MCF 10A (cell line): ENCODE measurements at regions not wholly inside any gene's neighbourhood (a gene's known extent, or its start where the extent isn't known, plus 50 kb on each side); places are given as distances from the start of the nearest gene placed in this dataset.

Source experiments
- BruUV-seq: library from RNA; stranded (reverse); fragments of 400-500 nt; replicated peaks from 2 replicates; lab custom pipeline; 2021; lab: Mats Ljungman, UMichigan
- CTCF ChIA-PET: fragments of 300-600 bp; sonication (Branson Sonifier 250); formaldehyde crosslinking; extraction: SDS; loops from one replicate; lab custom pipeline; 2021; ENCODE audit warnings: antibody characterized with exemption, inconsistent platforms; lab: Yijun Ruan, JAX
- POLR2A ChIA-PET: fragments of 300-600, 350-650 bp; sonication (Branson Sonifier 250); formaldehyde crosslinking; extraction: SDS; loops from one replicate; lab custom pipeline; 2020; ENCODE audit warnings: antibody characterized with exemption, inconsistent platforms; lab: Yijun Ruan, JAX
- DNase-seq: peaks from one replicate; pipeline ENCODE4 v3.0.0-alpha.2; 2018; ENCODE audit not compliant: unreplicated experiment
- H3K27ac Mint-ChIP-seq: one replicate; pipeline ENCODE4 v1.8.0; 2022; ENCODE audit warnings: mild to moderate bottlenecking, low read depth, mixed read lengths; ENCODE audit not compliant: unreplicated experiment
- H3K27me3 Mint-ChIP-seq: one replicate; pipeline ENCODE4 v1.8.0; 2022; ENCODE audit warnings: mixed read lengths; ENCODE audit not compliant: insufficient read depth, unreplicated experiment
- H3K36me3 Mint-ChIP-seq: one replicate; pipeline ENCODE4 v1.8.0; 2022; ENCODE audit warnings: mild to moderate bottlenecking, moderate library complexity, mixed read lengths; ENCODE audit not compliant: insufficient read depth, unreplicated experiment
- H3K4me1 Mint-ChIP-seq: one replicate; pipeline ENCODE4 v1.8.0; 2022; ENCODE audit warnings: mixed read lengths; ENCODE audit not compliant: insufficient read depth, unreplicated experiment
- H3K4me3 Mint-ChIP-seq: one replicate; pipeline ENCODE4 v1.8.0; 2022; ENCODE audit warnings: mild to moderate bottlenecking, moderate library complexity, mixed read lengths; ENCODE audit not compliant: unreplicated experiment
- H3K9me3 Mint-ChIP-seq: one replicate; pipeline ENCODE4 v1.8.0; 2022; ENCODE audit warnings: mixed read lengths; ENCODE audit not compliant: unreplicated experiment
- CTCF ChIP-seq: fragments of 200-600 bp; IDR thresholded peaks from one replicate; pipeline ENCODE4 v1.8.0; 2022; ENCODE audit warnings: antibody characterized with exemption, mild to moderate bottlenecking; ENCODE audit not compliant: unreplicated experiment
- intact Hi-C: fragments of 100-400 bp; cut with micrococcal nuclease; formaldehyde crosslinking; loops from 2 replicates; pipeline ENCODE4 v1.14.1; 2022

- Mint-ChIP-seq H3K36me3 (no peaks in the 10 kb centered on the region), H3K27me3 (no peaks in the 10 kb centered on the region), H3K4me1 (no peaks in the 10 kb centered on the region), H3K4me3 (no peak overlapping the region), H3K9me3 (no peaks in the 10 kb centered on the region), H3K27ac (no peak overlapping the region)
- no TSS peak for BruUV-seq
- CTCF ChIA-PET, result interaction anchor here (0.7 kb wide), 1 partner anchor 36 kb away, joined by 3 read pairs; no protein-coding TSS in a partner anchor
- no peak for TF ChIP-seq CTCF
- POLR2A ChIA-PET, result no interaction called here
- intact Hi-C loops, result no loop called here
- no peak for DNase-seq
These were observed 112.4 kb upstream of the ADO start for GRCh38 chr10:62692085-62692484.

GRCh38 chr10:62693306-62693705, 111.2 kb upstream of the ADO start:
- no peaks in the 10 kb centered on the region for H3K4me1 Mint-ChIP-seq
- DNase-seq, result no peak
- H3K9me3 Mint-ChIP-seq, result no peaks in the 10 kb centered on the region
- BruUV-seq, result no TSS peak
- no peaks in the 10 kb centered on the region for H3K36me3 Mint-ChIP-seq
- ChIA-PET POLR2A (no interaction called here), CTCF (no interaction called here)
- TF ChIP-seq CTCF, result no peak
- no peak overlapping the region for H3K4me3 Mint-ChIP-seq
- intact Hi-C loops, result no loop called here
- H3K27ac Mint-ChIP-seq, result no peak overlapping the region
- no peaks in the 10 kb centered on the region for H3K27me3 Mint-ChIP-seq

GRCh38 chr10:62694537-62695126, 109.9 kb upstream of the ADO start:
- Mint-ChIP-seq H3K4me3 (no peak overlapping the region), H3K27ac (no peak overlapping the region), H3K36me3 (no peaks in the 10 kb centered on the region), H3K9me3 (peaks cover 10% of the 10 kb centered on the region), H3K4me1 (no peaks in the 10 kb centered on the region), H3K27me3 (no peaks in the 10 kb centered on the region)
- no peak for TF ChIP-seq CTCF
- intact Hi-C loops, result no loop called here
- CTCF ChIA-PET, result no interaction called here
- BruUV-seq, result no TSS peak
- POLR2A ChIA-PET, result no interaction called here
- DNase-seq, result no peak

GRCh38 chr10:62696798-62697197, 107.7 kb upstream of the ADO start:
- no peaks in the 10 kb centered on the region for H3K4me1 Mint-ChIP-seq
- peaks cover 25% of the 10 kb centered on the region for H3K9me3 Mint-ChIP-seq
- no TSS peak for BruUV-seq
- TF ChIP-seq CTCF, result no peak
- no peaks in the 10 kb centered on the region for H3K36me3 Mint-ChIP-seq
- intact Hi-C loops, result no loop called here
- H3K27ac Mint-ChIP-seq, result no peak overlapping the region
- ChIA-PET CTCF (no interaction called here), POLR2A (no interaction called here)
- no peaks in the 10 kb centered on the region for H3K27me3 Mint-ChIP-seq
- no peak for DNase-seq
- H3K4me3 Mint-ChIP-seq, result no peak overlapping the region
